HG03378 (cell line): ENCODE measurements at regions not wholly inside any gene's neighbourhood (a gene's known extent, or its start where the extent isn't known, plus 50 kb on each side); places are given as distances from the start of the nearest gene placed in this dataset.

ENCODE experiments used
- ATAC-seq: cut with Tn5 transposase; IDR thresholded peaks from one replicate; pipeline ENCODE4 v1.9.1; 2021; ENCODE audit warnings: mild to moderate bottlenecking, moderate library complexity; ENCODE audit not compliant: unreplicated experiment

GRCh38 chr4:20302336-20302735, 50.6 kb downstream of the SLIT2 start:
- no peak for ATAC-seq

GRCh38 chr4:20305976-20306375, 54.3 kb downstream of the SLIT2 start:
- ATAC-seq = no peak

GRCh38 chr4:20311856-20312255, 60.2 kb downstream of the SLIT2 start:
- no peak for ATAC-seq

- ATAC-seq = no peak
Observed at GRCh38 chr4:20313237-20314030, 61.7 kb downstream of the SLIT2 start.

- ATAC-seq = no peak
Observed at GRCh38 chr4:20317424-20317985, 65.8 kb downstream of the SLIT2 start.

- no peak for ATAC-seq
Observed at GRCh38 chr4:20318001-20318908, 66.5 kb downstream of the SLIT2 start.

- no peak for ATAC-seq
Observed at GRCh38 chr4:20318909-20319277, 67.2 kb downstream of the SLIT2 start.

GRCh38 chr4:20319825-20320612, 68.3 kb downstream of the SLIT2 start:
- ATAC-seq = no peak

GRCh38 chr4:20323991-20324390, 72.3 kb downstream of the SLIT2 start:
- no peak for ATAC-seq

GRCh38 chr4:20326460-20326859, 74.8 kb downstream of the SLIT2 start:
- no peak for ATAC-seq

- ATAC-seq = no peak
Observed at GRCh38 chr4:20326977-20327376, 75.3 kb downstream of the SLIT2 start.

GRCh38 chr4:20327808-20328207, 76.1 kb downstream of the SLIT2 start:
- ATAC-seq = no peak

- no peak for ATAC-seq
Observed at GRCh38 chr4:20331642-20332041, 79.9 kb downstream of the SLIT2 start.

- no peak for ATAC-seq
Observed at GRCh38 chr4:20333141-20333715, 81.5 kb downstream of the SLIT2 start.

- no peak for ATAC-seq
Observed at GRCh38 chr4:20337261-20337664, 85.6 kb downstream of the SLIT2 start.

GRCh38 chr4:20338841-20339240, 87.1 kb downstream of the SLIT2 start:
- no peak for ATAC-seq

GRCh38 chr4:20341134-20341738, 89.5 kb downstream of the SLIT2 start:
- ATAC-seq = no peak

GRCh38 chr4:20347531-20347930, 95.8 kb downstream of the SLIT2 start:
- ATAC-seq = no peak

GRCh38 chr4:20348411-20348810, 96.7 kb downstream of the SLIT2 start:
- ATAC-seq = no peak
